Endodermal cell (in vitro differentiated cells): ENCODE measurements at regions not wholly inside any gene's neighbourhood (a gene's known extent, or its start where the extent isn't known, plus 50 kb on each side); places are given as distances from the start of the nearest gene placed in this dataset.
"Not testable (repeated sequence)": the region's sequence is repeated elsewhere in the genome, so short reads cannot be mapped to it uniquely, and the experiment has no call there.

Experiments
- DNase-seq: peaks from one replicate; pipeline ENCODE4 v3.0.0-alpha.2; 2017
- H3K27ac ChIP-seq: 2 replicates; pipeline ENCODE4 v1.5.1; 2013; ENCODE audit warnings: mild to moderate bottlenecking, low read depth, low read length, moderate library complexity
- H3K27me3 ChIP-seq: 2 replicates; pipeline ENCODE4 v1.6.1; 2013; ENCODE audit warnings: mild to moderate bottlenecking, low read length, moderate library complexity; ENCODE audit not compliant: insufficient read depth, control insufficient read depth, poor library complexity, severe bottlenecking
- H3K36me3 ChIP-seq: 2 replicates; pipeline ENCODE4 v1.7.0; 2013; ENCODE audit warnings: mild to moderate bottlenecking, low read length, moderate library complexity; ENCODE audit not compliant: control insufficient read depth, insufficient read depth
- H3K4me1 ChIP-seq: one replicate; pipeline ENCODE4 v1.7.0; 2013; ENCODE audit warnings: low read length; ENCODE audit not compliant: control insufficient read depth, insufficient read depth
- H3K4me3 ChIP-seq: 2 replicates; pipeline ENCODE4 v1.5.1; 2013; ENCODE audit warnings: mild to moderate bottlenecking, low read length, moderate library complexity
- H3K9ac ChIP-seq: 2 replicates; pipeline ENCODE4 v1.6.1; 2013; ENCODE audit warnings: mild to moderate bottlenecking, low read length, moderate library complexity; ENCODE audit not compliant: poor library complexity, severe bottlenecking; ENCODE audit errors: extremely low read depth
- H3K9me3 ChIP-seq: 2 replicates; pipeline ENCODE4 v1.6.1; 2013; ENCODE audit warnings: mild to moderate bottlenecking, low read length, moderate library complexity; ENCODE audit not compliant: control insufficient read depth
- H3K27ac Mint-ChIP-seq: 2 replicates; pipeline ENCODE4 v1.8.0; 2020; ENCODE audit warnings: mixed read lengths
- H3K27me3 Mint-ChIP-seq: 2 replicates; pipeline ENCODE4 v1.8.0; 2021; ENCODE audit warnings: mild to moderate bottlenecking, mixed read lengths; ENCODE audit not compliant: insufficient read depth
- H3K36me3 Mint-ChIP-seq: 2 replicates; pipeline ENCODE4 v1.8.0; 2020; ENCODE audit warnings: low read depth, mixed read lengths
- H3K4me1 Mint-ChIP-seq: 2 replicates; pipeline ENCODE4 v1.8.0; 2020; ENCODE audit warnings: mixed read lengths
- H3K4me3 Mint-ChIP-seq: 2 replicates; pipeline ENCODE4 v1.8.0; 2020; ENCODE audit warnings: mild to moderate bottlenecking, moderate library complexity, mixed read lengths
- H3K9me3 Mint-ChIP-seq: 2 replicates; pipeline ENCODE4 v1.8.0; 2020; ENCODE audit warnings: mild to moderate bottlenecking, mixed read lengths
- CTCF ChIP-seq: fragments of 200-600 bp; sonication (generic); conservative IDR thresholded peaks from 2 replicates; pipeline ENCODE4 v1.5.0; 2021; ENCODE audit warnings: antibody characterized with exemption, mild to moderate bottlenecking
- whole genome bisulfite sequencing, 2 experiments: methylation state at CpG; one replicate each; pipeline versions ENCODE4 v1.1.5 to v1.1.7; 2013; ENCODE audit warnings: missing lambda C conversion rate in 2 of 2, mixed read lengths in 1 of 2; ENCODE audit not compliant: insufficient coverage in 1 of 2, insufficient read length in 1 of 2; 5-methylcytosine and 5-hydroxymethylcytosine counted together

- H3K4me1 Mint-ChIP-seq: no peaks in the 10 kb centered on the region
- DNase-seq: no peak
- Histone ChIP-seq H3K4me1 (no peaks in the 10 kb centered on the region), H3K4me3 (no peak overlapping the region), H3K27ac (no peak overlapping the region), H3K36me3 (no peaks in the 10 kb centered on the region), H3K9ac (no peak overlapping the region), H3K9me3 (no peaks in the 10 kb centered on the region), H3K27me3 (no peaks in the 10 kb centered on the region)
- no peaks in the 10 kb centered on the region for H3K36me3 Mint-ChIP-seq
- H3K9me3 Mint-ChIP-seq: no peaks in the 10 kb centered on the region
- H3K4me3 Mint-ChIP-seq: no peak overlapping the region
- TF ChIP-seq CTCF: no peak
- WGBS, 2 experiments: 97 to 99% methylated on average over 11 of the region's 13 CpGs
- no peak overlapping the region for H3K27ac Mint-ChIP-seq
- no peaks in the 10 kb centered on the region for H3K27me3 Mint-ChIP-seq
Measured at GRCh38 chr17:20733923-20734322, 154.4 kb downstream of the CDRT15L2 start.

GRCh38 chr17:20735796-20736195 is 156.3 kb downstream of the CDRT15L2 start:
- no peaks in the 10 kb centered on the region for H3K36me3 ChIP-seq
- H3K4me1 Mint-ChIP-seq: no peaks in the 10 kb centered on the region
- no peaks in the 10 kb centered on the region for H3K27me3 Mint-ChIP-seq
- no peaks in the 10 kb centered on the region for H3K9me3 ChIP-seq
- H3K9me3 Mint-ChIP-seq: no peaks in the 10 kb centered on the region
- DNase-seq: no peak
- no peak overlapping the region for H3K9ac ChIP-seq
- TF ChIP-seq CTCF: no peak
- no peak overlapping the region for H3K4me3 ChIP-seq
- H3K27ac Mint-ChIP-seq: no peak overlapping the region
- H3K36me3 Mint-ChIP-seq: no peaks in the 10 kb centered on the region
- no peak overlapping the region for H3K4me3 Mint-ChIP-seq
- no peaks in the 10 kb centered on the region for H3K4me1 ChIP-seq
- WGBS, 2 experiments: 97 to 100% methylated on average over 1 to 3 of the region's 3 CpGs
- H3K27me3 ChIP-seq: no peaks in the 10 kb centered on the region
- no peak overlapping the region for H3K27ac ChIP-seq

GRCh38 chr17:20737636-20738035 is 158.1 kb downstream of the CDRT15L2 start:
- H3K36me3 Mint-ChIP-seq, H3K27ac Mint-ChIP-seq, H3K27me3 ChIP-seq, H3K4me1 Mint-ChIP-seq, H3K9me3 ChIP-seq, DNase-seq, H3K4me3 ChIP-seq, H3K27ac ChIP-seq, H3K9me3 Mint-ChIP-seq, H3K4me3 Mint-ChIP-seq, H3K9ac ChIP-seq, H3K4me1 ChIP-seq, H3K27me3 Mint-ChIP-seq, H3K36me3 ChIP-seq: not testable (repeated sequence)
- 87 to 98% methylated on average over 5 to 6 of the region's 7 CpGs for WGBS, 2 experiments

GRCh38 chr17:20771104-20771503 is 191.6 kb downstream of the CDRT15L2 start:
- H3K4me1 ChIP-seq: no peaks in the 10 kb centered on the region
- Mint-ChIP-seq H3K27ac (no peak overlapping the region), H3K4me1 (no peaks in the 10 kb centered on the region), H3K9me3 (peaks cover 5% of the 10 kb centered on the region), H3K36me3 (no peaks in the 10 kb centered on the region), H3K27me3 (no peaks in the 10 kb centered on the region), H3K4me3 (no peak overlapping the region)
- no peaks in the 10 kb centered on the region for H3K36me3 ChIP-seq
- no peak for TF ChIP-seq CTCF
- 91 to 93% methylated on average over 8 of the region's 8 CpGs for WGBS, 2 experiments
- H3K9ac ChIP-seq: no peak overlapping the region
- no peak overlapping the region for H3K4me3 ChIP-seq
- no peak overlapping the region for H3K27ac ChIP-seq
- no peaks in the 10 kb centered on the region for H3K27me3 ChIP-seq
- peak; percentile 16 for DNase-seq
- no peaks in the 10 kb centered on the region for H3K9me3 ChIP-seq
